Loucy (cell line): ENCODE measurements at regions not wholly inside any gene's neighbourhood (a gene's known extent, or its start where the extent isn't known, plus 50 kb on each side); places are given as distances from the start of the nearest gene placed in this dataset.

ENCODE experiments used
- EZH2phosphoT487 ChIP-seq: fragments of 200-600 bp; IDR thresholded peaks from 2 replicates; pipeline ENCODE4 v1.6.1; 2018; ENCODE audit warnings: antibody characterized with exemption, mild to moderate bottlenecking, moderate library complexity, borderline replicate concordance
- TF ChIP-seq, protein P1 (sequence below): fragments of 200-600 bp; sonication (generic); conservative IDR thresholded peaks from 2 replicates; pipeline ENCODE4 v1.5.1; 2014; ENCODE audit warnings: mild to moderate bottlenecking, antibody characterized with exemption, low read length

DNA sequence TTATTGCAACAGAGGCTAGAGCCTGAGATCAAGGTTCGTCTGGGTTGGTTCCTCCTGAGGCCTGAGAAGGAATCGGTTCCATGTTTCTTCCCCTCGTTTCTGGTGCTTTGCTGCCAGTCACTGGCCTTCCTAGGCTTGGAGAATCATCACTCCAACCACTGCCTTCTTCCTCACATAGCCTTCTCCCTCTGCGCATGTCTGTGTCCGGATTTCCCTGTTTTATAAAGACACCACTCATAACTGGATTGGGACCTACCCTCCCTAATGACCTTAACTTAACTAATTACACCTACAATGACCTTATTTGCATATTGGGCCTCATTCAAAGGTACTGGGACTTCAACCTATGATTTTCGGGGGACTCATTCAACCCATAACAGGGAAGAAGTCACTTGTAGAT, 119.8 kb upstream of the CCDC68 start:
- TF ChIP-seq, protein P1, sequence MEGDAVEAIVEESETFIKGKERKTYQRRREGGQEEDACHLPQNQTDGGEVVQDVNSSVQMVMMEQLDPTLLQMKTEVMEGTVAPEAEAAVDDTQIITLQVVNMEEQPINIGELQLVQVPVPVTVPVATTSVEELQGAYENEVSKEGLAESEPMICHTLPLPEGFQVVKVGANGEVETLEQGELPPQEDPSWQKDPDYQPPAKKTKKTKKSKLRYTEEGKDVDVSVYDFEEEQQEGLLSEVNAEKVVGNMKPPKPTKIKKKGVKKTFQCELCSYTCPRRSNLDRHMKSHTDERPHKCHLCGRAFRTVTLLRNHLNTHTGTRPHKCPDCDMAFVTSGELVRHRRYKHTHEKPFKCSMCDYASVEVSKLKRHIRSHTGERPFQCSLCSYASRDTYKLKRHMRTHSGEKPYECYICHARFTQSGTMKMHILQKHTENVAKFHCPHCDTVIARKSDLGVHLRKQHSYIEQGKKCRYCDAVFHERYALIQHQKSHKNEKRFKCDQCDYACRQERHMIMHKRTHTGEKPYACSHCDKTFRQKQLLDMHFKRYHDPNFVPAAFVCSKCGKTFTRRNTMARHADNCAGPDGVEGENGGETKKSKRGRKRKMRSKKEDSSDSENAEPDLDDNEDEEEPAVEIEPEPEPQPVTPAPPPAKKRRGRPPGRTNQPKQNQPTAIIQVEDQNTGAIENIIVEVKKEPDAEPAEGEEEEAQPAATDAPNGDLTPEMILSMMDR = no peak
- no peak for TF ChIP-seq EZH2phosphoT487
